SH-SY5Y (cell line): ENCODE measurements at regions not wholly inside any gene's neighbourhood (a gene's known extent, or its start where the extent isn't known, plus 50 kb on each side); places are given as distances from the start of the nearest gene placed in this dataset.

ENCODE experiments used
- GATA2 ChIP-seq: IDR thresholded peaks from 2 replicates; pipeline ENCODE4 v1.6.1; 2011; ENCODE audit warnings: mild to moderate bottlenecking, low read depth, low read length
- GATA3 ChIP-seq: IDR thresholded peaks from 2 replicates; pipeline ENCODE4 v1.6.1; 2011; ENCODE audit warnings: low read depth, mild to moderate bottlenecking, low read length, moderate library complexity

DNA sequence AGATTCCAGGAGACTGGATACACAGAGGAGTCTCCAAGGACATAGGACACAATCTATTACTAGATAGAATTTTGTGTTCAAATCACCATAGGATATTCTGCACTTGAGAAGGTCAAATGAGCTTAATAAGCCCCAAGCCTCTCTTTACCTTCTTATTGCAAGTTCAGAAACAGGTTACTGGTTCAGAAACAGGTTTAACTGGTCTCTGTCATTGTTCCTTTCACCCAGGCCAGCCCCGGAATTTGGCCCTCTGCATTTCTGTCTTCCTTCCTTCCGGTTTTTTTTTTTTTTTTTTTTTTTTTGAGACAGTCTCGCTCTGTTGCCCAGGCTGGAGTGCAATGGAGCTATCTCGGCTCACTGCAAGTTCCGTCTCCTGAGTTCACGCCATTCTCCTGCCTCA is 700.2 kb downstream of the EPHA4 start:
- TF ChIP-seq GATA3 = no peak
- no peak for TF ChIP-seq GATA2
